ENCODE measurements at regions not wholly inside any gene's neighbourhood (a gene's known extent, or its start where the extent isn't known, plus 50 kb on each side); places are given as distances from the start of the nearest gene placed in this dataset.

DNA sequence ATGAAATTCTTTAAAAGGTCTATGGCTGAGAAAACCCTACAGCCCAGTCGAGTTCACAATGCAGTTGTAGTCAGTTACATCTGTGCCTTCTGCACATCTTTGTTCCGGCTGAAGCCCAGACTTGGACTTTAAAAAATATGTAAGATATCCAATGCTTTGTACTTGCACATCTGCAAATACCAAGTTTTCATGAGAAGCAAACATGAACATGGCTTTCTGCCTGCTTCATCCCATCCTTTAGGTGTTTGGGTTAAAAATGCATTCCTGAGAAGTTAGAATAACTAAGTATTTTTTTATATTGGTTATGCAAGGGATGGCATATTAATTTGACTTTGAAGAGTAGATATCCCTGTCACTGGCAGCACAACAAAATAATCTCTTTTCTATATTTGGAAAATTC is 528.4 kb downstream of the METTL15 start:
- no peak for DNase-seq

DNA sequence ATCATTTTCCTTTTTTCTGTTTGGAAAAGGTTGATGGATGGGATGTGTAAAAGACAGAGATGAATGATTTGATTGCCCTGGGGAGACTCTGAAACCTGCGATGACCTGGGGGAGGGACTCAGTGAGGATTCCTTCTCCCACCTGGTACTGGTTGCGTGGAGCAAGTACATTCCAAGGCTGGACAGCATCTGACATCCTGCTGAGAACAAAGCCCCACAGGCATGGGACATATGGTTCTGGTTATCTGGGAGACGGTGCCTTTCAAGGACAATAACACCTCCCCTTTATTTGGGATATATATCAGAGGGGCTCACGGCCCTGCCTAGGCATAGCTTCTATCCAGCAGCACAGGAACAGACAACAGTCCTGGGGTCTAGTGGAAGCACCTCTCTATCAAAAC is 527.8 kb downstream of the METTL15 start:
- no peak for DNase-seq

DNA sequence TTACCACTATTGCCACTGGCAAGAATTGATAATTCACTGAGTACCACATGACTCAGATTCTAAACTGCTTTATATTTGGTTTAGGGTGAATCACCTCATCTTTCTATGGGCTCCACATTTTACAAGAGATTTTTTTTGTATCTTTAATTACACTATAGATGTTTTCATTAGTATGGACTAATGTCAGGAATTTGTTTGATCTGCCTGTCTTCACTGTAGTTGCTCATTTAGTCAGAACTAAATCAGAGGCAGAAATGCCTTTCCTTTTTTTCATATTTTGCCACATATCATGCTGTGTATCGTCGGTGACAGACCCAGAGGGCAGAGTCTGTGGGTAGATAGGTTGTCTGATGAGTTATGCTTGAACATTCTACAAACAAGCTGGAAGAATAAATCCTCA is 524.1 kb downstream of the METTL15 start:
- no peak for DNase-seq

DNA sequence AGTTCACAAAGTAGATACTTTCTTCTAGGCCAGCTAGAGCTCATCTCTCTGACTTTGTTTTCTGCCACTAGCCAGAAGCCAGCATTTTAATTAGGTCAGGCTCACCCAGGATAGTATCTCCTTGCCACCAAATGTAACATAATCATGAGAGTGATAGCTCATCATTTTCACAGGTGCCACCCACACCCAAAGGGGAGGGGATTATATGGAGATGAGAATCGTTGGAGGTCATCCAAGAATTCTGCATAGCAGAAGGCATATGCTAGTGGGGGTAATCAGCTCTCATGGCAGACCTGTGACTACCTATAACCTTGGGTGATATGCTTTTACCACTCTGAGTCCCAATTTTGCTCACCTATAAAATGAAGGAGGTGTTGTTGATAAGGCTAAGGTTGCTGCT is 523.0 kb downstream of the METTL15 start:
- no peak for DNase-seq

DNA sequence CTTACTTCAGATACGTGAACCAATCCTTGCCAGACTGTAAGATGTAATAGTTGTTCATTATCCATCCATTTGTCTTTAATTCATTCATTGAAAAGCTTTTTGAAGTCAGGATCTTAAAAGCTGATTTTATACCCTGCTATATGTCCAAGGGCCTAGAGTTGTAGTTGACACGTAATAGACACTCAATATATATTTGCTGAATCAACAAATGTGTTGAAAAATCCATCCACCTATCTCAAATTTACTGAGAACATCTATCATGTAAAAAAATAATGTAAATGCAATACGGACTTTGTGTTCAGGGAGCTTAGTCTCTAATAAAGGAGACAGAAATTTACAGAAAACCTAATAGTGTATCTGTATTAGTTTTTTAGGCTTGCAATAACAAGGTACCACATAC is 521.0 kb downstream of the METTL15 start:
- DNase-seq = no peak

DNA sequence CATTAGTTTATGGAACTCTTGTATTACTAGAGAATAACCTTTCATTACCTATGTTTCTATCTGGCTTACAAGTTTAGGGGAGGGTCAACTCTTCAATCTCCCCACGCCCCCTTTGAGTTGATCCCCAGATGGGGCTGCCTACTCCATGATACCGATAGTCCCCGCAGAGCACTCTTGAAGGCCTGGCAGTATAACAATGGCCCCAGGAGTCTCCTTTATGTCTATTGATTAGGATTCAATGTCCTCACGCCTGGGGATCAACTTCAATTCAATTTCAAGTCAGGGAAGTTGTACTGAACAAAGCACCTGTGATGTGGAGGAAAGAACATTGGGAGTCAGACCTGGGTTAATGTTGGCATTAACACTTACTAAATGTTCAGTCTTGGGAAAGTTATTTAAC is 520.2 kb downstream of the METTL15 start:
- no peak for DNase-seq

DNA sequence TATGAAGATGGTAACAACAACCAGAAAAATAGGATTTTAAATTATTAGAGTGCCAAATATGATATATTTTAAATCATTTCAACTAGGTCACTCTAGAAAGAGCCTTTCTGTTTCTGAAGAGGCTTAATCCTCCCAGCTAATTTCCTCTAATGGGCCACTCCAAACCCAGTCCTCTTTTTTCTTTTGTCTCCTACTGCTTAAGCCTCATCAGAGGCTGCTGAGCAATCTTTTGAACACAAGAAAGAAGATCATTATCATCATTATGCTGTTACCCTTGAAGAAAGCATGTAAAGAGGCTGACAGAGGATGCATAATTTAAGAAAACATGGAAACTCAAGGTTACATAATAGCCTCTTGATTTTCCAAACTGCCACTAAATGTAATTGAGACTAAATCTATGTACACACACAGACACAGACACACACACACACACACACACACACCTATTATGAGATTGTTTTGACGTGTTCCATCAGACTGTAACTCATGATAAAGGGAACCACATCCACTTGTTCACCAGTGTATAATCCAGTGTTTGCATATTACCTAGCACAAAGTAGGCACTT is 519.6 kb downstream of the METTL15 start:
- DNase-seq = no peak

DNA sequence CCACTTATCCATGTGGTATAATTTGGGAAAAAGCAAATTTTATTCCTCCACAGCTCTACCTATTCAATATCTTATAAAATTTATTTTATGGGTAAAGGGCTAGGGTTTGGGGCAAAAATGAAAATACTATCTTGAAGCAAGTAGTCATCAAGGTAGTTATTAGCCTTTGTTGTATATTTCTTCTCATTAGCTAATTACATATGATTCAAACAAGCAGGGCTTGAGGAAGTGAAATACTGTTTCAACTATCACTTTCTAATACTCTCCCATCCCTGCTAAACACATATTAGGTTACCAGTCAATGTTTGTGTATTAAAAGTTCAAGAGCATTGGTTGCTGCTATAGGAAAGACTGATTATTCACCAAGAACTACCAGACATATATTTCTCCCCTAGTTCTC is 517.3 kb downstream of the METTL15 start:
- no peak for DNase-seq

DNA sequence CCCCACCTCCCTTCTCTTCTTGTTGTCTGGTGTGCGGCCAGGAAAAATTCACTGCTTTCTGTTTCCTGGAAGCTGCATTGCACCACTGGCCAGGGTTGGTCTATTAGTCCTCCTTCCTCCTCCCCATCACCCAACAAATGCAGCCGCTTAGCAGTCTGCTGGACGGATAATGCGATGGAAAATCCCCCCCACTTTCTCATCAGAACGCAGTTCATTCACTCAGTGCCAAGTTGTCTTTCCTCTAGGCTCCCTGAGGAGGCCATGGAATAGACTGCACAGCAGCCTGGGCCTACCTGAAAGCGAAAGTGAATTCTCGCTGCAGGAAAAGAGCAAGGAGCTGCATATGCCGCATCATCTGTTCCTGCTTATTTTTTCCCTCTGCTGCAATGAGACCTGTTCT is 513.6 kb downstream of the METTL15 start:
- no peak for DNase-seq

DNA sequence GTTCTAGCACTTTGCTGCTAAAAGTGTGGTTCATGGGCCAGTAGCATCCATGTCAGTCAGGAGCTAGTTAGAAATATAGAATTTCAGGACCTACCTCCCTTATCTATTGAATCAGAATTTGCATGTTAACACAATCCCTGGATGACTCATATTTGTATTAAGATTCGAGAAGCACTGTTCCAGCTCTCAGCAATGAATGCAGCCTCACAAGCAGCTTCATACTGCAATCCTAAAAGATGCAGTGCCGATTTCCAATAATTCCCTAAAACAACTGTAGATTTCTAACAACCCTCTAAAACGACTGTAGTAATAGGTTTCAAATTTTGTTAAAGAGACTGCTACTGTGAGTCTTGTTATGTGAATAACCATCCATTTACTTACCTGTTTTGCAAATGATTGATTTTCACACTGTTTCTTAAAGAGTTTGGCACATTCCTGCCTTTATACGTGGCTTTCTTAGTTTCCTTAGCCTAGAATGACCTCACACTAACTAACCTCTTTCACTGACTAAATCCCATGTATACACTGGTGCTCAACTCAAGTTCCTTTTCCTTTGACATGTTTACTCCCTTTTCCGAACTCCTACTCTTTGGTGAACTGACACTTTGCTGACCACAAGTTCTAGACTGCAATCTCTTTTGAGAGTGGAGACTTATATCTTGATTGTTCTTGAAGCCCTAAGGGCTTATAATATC is 511.8 kb downstream of the METTL15 start:
- no peak for DNase-seq

DNA sequence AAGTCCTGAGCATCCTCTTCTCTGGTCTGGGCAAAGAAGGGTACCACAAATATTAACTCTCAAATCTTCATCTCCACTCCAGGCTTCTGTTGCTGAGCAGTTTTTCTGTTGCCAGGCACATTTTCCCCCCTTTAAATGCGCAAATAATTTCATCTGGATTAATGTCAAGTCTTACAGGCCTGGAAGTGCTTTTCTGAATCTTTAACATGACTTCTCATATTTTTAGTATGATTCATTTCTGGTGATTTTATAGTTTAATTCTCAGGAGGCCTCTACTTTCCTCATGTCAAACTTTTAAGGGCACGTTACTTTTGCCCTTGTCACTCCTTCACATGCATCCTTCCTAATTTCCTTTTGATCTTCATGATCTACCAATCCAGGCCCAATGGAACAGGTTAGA is 510.2 kb downstream of the METTL15 start:
- no peak for DNase-seq

DNA sequence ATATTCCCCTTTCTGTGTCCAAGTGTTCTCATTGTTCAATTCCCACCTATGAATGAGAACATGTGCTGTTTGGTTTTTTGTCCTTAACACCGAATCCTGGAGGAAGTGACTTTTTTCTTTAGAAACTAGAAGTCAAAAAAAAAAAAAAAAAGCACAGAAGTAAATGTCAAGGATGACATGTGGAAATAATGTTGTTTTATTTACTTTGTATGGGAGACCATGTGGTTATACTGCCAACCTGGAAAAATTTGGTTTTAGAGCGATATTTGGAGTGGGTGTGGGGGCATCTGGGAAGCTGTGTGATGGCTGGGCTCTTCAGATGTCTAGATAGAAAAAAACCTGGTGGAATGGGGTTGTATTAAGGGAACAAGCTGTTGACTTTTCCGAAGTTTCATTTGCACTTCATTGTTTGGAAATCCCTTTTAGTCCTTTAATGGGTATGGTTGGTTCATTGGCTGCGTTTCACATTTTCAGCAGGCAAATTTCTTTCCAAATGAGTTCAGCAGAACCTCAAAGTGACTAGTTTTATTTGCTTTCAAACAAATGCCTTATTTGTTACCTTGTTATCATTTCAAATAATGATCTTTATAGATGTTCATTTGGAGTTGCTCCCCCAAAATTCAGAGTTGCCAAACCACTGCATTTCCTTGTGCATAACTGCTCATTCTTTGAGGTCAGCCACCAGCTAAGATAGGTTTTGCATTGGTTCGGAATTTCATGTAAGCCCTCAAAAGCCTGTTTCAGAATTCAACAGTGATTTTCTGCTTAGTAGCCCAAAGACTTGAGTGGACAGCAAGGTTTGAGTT is 508.2 kb downstream of the METTL15 start:
- DNase-seq = no peak

DNA sequence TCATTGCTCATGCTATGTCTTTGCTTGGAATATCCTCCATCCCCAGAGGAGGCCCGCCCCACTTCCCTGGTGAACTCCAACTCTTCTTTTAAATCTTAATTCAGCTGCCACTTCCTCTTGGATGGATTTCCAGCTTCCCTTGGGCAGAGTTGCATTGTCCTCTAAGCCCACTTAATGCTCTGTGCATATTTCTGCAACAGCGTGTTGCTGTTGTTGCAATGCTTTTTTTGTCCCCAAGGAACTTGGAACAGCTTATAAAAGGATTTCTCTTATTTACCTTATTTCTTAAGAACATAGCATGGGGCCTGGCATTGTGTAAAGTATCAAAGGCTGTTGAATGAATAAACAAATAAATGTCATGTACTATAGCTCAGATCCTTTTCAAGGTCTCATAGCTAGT is 507.4 kb downstream of the METTL15 start:
- no peak for DNase-seq

DNA sequence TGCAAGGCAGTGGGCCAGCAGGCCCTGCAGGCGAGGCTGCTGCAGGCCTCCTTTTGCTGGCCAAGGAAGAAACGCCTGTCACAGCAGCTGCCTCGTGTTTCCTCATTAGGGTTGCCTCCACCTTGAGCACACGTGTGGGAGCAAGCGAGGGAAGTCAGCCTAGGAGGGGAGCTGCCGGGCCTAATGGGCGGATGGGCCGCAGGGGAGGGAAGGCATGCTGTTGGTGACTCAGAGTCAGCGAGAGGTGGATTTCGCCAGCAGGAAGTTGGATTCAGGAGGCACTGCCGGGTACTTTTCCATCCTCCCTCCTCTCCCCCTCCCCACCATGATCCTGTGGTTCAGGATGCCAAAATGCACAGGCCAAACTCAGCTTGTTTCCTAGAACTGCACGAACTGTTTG is 498.7 kb downstream of the METTL15 start:
- DNase-seq = no peak

DNA sequence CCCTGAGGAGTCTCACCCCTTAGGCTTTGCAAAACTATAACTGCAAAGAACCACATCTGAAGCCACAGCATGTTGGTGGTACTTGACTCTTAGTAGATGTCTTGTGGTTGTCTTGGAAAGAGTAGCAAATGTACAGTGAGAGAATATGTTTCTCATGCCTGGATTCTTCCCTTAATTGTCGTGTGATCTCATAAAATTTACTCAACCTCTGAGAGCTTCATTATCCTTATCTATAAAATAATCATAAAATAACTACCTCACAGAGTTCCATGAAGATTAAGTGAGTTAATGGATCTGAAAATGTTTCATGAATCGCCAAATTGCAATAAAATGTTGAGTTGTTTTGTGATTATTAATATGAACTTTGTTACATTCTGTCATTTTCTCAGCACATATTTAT is 491.5 kb downstream of the METTL15 start:
- DNase-seq = no peak

DNA sequence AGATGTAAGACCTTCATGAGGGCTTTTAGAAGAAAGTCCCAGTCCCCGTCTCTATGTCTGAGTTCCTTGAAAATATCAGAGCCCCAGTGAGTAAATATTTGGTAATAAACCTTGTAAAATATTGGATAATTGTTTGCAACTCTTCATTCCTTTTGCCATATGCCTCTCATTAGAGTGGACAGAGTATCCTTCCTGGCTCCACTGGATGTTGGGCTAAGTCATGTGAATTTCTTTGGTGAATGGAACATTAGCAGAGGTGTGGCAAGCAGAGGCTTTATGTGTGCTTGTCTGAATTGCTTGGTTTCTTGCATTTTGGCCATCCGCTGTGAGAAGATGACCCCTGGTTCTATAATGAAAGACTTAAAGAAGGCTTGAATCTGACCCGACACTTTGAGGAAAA is 490.3 kb downstream of the METTL15 start:
- DNase-seq = no peak

DNA sequence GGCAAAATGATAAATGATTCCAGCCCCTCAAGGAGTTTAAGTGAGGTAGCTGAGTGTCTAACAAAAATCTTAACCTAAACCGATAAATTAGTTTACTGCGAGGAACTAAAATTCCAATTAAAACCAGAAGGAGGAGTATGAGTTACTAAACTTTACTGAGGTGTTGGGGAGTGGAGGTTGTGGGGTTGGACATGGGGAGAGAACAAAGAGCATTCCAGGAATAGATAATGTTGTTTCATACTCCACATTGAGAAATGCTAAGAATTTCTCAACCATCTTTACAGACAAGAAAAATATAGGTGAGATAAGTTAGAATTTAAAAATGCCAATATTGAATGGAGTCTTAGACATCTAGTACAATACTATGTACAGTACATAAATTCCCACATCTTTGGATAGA is 488.6 kb downstream of the METTL15 start:
- DNase-seq = no peak

DNA sequence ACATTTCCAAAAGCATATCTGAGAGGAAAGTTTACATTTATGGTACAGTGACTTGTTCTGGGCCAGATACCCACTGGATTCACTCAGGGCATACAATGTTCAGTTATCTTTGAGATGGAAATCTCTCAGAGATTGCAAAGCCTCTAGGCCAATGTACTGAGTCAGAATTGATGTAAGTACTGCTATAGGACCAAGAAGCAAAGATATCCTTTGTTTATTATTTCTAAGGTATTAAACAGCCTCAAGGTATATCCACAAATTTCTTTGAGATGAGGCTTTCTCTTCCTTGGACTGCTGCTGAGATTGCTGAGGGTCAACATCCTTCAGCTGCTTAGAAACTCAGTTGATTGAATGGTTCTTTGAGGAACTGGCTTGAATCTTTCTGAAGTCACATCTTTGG is 484.0 kb downstream of the METTL15 start:
- DNase-seq = no peak

DNA sequence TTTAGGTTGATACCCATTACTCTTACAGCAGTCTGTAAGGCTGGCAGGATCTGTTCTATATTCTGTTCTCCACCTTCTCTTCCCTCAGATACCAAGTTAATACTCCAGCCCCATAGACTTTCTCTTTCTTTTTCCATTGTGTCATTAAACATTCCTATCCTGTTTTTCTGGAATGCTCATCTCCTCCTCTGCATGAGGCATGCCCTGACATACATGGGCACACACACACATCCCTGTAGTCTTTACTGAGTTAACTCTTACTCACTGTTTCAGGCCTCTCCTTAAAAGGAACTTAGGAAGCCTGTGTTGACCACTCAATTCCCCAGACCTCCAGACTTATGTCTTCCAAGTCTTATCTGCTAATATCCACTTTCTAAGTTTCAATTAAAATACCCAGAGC is 476.8 kb downstream of the METTL15 start:
- DNase-seq = no peak

DNA sequence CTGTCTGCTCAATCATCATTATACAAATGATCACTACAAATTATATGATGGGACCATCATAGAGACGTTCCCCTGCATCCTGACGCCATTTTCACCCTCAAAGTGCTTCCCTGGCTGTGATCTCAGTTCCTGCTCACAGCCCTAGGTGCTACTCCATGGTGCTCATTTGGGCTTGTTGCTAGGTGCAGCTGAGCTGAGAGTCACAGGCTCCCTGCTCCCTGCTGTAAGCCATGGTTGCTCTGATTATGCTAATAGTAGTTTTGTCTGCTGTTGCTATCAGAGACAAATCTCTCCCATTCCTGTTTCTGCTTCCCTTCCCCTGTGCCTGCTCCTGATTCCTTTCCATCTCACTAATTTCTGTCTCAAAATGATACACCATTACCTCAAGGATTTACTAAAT is 474.3 kb downstream of the METTL15 start:
- DNase-seq = no peak

DNA sequence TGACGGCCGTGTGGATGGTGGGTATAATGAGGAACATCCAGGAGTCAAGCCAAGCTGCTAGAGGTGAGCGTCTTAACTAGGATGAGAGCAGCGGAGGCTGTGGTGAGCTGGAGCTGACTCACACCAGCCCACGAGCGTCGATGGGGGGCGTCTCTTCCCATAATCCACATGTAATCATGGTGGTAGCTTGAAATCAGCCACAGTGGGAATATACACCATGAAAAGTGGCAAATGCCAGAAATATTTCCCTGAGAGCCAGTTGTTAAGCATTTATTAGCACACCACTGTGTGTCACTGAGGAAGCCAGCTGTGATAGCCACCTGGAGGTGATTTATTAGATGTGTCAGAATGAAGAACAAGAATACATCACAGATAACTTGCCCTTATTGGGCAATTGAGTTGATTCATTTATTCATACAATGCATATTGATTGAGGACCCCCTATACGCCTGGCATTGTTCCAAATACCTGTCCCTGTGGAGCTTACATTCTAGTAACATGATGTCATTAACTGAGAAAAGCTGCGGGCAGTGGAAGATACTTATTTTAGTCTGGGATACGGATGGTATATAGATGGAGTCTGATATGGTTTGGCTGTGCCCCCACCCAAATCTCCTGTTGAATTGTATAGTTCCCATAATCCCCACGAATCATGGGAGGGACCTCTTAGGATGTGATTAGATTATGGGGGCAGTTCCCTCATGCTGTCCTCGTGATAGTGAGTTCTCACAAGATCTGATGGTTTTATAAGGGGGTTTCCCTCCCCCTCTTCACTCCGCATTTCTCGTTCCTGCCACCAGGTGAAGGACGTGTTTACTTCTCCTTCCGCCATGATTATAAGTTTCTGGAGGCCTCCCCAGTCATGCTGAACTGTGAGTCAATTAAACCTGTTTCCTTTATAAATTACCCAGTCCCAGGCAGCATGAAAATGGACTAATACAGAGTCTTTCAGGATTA is 473.4 kb downstream of the METTL15 start:
- no peak for DNase-seq

DNA sequence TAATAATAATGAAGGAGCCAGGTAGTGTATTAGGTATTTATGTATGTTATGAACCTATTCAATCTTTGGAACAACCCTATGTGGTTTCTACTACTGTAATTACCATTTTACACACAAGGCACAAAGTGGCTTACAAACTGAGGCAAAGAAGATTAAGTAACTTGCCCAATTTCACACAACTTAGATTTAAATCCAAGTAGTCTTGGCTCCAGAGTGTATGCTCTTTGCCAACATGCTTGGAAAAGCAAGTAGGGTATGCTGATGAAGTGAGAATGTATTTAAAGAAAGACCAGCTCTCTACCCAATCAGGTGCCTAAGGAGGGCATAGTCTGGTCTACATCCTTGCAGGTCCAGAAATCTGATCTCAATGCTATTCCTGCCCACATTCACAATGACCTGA is 463.2 kb downstream of the METTL15 start:
- DNase-seq = no peak

DNA sequence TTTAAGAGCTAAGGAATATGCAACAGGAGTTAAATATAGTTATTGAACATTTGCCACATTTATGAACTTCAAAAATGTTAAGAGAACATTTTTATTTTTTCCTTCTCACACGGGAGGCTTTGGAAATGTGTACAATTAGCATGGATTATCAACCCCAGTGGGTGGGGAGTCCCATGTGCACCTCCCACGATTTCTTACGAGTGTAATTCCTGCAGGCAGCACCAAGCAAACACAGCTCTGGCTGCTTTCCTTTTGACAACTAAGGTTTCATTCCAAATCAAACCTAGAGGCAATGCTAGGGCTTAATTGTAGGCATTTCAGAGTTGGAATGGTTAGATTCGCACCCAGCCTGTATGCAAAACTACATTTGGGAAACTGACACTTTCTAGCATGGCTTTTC is 460.9 kb downstream of the METTL15 start:
- no peak for DNase-seq

All from CD4-positive, alpha-beta T cell treated with Interleukin-4 for 1 hour (primary cell).